DND-41 (cell line): ENCODE measurements at regions not wholly inside any gene's neighbourhood (a gene's known extent, or its start where the extent isn't known, plus 50 kb on each side); places are given as distances from the start of the nearest gene placed in this dataset.

Experiments used
- EZH2 ChIP-seq: IDR thresholded peaks from 3 replicates; pipeline ENCODE4 v1.6.1; 2012; ENCODE audit warnings: borderline replicate concordance, low read depth, mild to moderate bottlenecking, moderate library complexity, low read length, inconsistent platforms; ENCODE audit not compliant: severe bottlenecking
- TF ChIP-seq, protein P1 (sequence below): IDR thresholded peaks from 2 replicates; pipeline ENCODE4 v1.5.1; 2012; ENCODE audit warnings: borderline replicate concordance, low read length, moderate library complexity, mild to moderate bottlenecking; ENCODE audit not compliant: poor library complexity, severe bottlenecking; ENCODE audit errors: extremely low read depth

DNA sequence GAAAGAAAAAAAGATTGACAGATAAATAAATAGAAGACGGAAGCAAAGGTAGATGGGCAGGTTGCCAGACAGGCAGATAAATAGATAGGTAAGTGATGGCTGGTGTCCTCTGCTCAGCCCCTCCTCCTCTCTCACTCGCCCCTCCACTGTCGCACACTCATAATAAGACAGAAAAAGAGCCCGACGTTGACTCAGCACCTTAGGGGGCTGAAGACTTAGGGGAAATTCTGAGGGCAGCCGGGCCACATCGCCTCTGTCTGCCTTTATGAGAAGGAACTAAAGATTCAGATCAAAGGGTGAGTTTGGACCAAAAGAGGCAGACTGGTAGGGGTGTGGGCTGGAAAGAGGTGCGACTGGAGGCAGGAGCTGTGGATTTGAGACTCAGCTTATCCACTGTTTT, 158.1 kb upstream of the IGSF21 start:
- TF ChIP-seq, protein P1, sequence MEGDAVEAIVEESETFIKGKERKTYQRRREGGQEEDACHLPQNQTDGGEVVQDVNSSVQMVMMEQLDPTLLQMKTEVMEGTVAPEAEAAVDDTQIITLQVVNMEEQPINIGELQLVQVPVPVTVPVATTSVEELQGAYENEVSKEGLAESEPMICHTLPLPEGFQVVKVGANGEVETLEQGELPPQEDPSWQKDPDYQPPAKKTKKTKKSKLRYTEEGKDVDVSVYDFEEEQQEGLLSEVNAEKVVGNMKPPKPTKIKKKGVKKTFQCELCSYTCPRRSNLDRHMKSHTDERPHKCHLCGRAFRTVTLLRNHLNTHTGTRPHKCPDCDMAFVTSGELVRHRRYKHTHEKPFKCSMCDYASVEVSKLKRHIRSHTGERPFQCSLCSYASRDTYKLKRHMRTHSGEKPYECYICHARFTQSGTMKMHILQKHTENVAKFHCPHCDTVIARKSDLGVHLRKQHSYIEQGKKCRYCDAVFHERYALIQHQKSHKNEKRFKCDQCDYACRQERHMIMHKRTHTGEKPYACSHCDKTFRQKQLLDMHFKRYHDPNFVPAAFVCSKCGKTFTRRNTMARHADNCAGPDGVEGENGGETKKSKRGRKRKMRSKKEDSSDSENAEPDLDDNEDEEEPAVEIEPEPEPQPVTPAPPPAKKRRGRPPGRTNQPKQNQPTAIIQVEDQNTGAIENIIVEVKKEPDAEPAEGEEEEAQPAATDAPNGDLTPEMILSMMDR, result no peak
- no peak for TF ChIP-seq EZH2
